Endometrium (tissue), 2 donors: ENCODE measurements at regions not wholly inside any gene's neighbourhood (a gene's known extent, or its start where the extent isn't known, plus 50 kb on each side); places are given as distances from the start of the nearest gene placed in this dataset.
"Not testable (repeated sequence)": the region's sequence is repeated elsewhere in the genome, so short reads cannot be mapped to it uniquely, and the experiment has no call there.

Experiments used
- FAIRE-seq: peaks from 2 replicates; lab custom pipeline; 2012; peaks lifted over from hg19 to GRCh38; lab: Jason Lieb, UNC
- donor health status: control.
- donor health status: control.

- no peak for FAIRE-seq
Observed at GRCh38 chr4:12447451-12447850, 1018.8 kb upstream of the HS3ST1 start.

DNA sequence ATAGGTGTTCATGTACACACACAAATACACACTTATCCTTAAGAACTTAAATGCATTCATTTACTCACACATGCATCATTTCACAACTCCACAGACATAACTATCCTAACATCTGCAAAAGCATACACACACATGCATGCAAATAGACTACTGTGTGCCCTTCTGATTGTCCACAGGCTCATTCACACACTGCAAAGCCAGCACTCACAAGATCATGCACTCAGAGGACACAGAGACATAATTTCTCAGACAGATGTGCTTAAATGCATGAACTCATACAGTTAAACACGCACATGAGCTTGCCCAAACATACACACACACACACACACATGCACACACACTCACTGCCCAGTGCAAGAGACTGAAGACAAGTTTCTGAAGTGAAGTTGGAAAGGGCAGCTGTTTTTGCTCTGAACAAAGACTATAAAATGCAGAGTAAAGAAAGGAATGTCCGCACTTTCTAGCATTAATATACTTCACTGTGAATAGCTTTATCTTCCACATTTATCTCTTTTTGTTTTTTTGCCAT, 1018.0 kb upstream of the HS3ST1 start:
- no peak for FAIRE-seq

DNA sequence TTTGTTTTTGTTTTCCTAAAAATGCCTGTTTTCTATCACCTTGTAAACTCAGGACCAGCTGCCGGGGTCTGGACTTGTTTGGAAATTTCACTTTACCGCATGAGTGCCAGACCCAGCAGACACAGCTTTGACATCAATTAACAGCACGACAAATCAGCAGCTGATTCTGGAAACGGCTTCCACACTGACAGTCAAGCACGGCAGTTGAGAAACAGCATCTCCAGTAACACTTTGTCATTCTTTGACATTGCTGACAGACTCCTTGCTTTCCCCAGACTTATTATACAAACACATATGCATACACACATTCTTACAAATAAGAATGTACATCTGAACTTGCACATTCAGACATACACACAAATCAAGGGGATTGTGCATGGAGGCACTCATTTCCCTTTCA, 1017.6 kb upstream of the HS3ST1 start:
- no peak for FAIRE-seq

- no peak for FAIRE-seq
Observed at GRCh38 chr4:12445711-12446235, 1017.1 kb upstream of the HS3ST1 start.

DNA sequence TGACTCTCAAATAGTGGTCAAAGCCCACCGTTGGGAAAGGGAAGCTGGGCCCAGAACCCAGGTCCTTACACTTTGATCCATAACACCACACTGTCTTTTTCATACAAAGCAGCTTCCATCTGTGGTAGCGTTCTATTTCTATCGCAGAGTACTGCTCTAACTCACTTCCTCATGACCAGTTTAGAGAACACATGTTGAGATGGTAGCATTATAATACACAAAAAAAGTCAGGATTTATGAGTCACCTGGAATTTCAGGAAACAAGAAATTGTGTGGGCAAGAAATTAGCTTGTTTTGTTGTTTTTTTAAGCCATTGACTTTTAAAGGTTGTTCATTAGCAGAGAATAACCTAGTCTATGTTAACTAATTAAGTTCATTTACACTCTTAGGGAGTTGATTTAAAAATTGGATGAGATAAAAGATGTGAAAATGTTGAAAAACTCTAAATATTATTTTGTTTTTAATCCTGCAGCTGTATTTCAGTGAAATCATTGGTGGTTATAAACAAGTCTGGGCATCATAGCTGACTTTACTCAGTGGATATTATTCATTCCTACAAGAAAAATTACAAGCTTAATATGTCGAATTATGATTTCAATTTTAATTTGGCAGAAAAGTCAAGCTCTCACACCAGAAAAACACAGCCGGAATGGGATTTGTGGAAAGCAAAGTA, 1011.1 kb upstream of the HS3ST1 start:
- no peak for FAIRE-seq

DNA sequence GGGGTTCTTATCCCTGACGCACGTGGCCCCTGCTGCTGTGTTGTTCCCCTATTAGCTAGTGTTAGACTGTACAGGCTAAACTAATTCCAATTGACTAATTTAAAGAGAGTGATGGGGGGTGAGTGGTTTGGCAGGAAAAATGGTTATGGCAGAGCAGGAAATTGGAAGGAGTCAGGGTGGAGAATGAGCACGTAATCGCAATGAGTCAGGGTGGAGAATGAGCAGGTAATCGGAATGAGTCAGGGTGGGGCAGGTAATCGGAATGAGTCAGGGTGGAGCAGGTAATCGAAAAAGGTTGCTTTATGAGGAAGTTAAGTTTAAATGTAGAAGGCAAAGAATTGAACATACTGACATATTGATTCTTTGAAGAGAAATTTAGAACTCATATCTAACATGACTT, 1002.6 kb upstream of the HS3ST1 start:
- FAIRE-seq = not testable (repeated sequence)

DNA sequence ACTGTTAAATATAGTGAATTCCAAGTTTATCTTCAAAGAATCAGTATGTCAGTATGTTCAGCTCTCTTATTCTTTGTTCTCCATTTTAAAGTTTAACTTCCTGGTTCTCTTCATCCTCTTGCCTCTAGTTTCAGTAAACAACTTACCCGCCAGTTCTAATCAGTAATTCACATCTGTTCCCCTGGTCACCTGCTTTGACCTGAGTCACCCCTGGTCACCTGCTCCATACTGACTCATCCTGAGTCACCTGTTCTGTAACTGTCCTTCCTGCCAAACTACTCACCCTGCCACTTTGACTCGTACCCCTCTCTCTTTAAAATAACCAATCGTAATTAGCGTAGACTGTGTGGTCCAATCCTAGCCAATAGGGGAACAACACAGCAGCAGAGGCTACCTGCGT, 992.7 kb upstream of the HS3ST1 start:
- FAIRE-seq = no peak

DNA sequence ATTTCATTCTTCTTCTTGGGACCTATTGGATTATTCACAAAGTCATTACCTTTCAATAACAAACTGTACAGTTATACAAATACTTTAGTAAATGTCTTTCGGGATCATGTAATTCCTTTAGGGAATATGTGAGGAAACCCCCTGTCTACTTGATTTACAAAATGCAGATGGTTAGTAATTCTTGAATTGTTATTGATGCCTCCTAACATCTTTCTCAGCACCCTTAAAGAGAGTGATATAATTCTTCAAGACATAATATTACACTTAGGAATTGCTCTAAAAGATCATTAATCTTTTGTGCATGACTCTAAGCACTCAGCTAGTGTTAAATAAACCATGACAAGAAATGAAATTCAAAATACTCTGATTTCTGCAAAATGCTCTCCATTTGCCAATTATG, 988.1 kb upstream of the HS3ST1 start:
- FAIRE-seq = no peak

GRCh38 chr4:12414181-12414812, 985.6 kb upstream of the HS3ST1 start:
- no peak for FAIRE-seq

DNA sequence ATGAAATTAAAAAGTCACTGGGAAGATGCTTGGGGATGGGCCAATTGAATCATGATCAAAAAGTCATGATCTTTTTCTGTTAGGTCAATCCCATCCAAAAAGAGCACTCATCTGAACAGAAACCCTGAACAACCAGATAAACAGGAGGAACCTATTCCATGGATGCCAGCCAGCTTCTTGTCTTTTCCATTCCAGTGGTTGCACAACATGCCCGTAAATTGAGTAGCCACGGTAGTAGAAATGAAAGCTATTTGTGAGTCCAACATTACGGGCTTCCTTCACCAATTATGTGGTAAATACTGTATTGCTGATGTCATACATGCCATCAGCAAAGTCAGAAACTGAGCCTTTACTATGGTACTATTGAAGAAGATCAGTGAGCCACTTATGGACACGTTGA, 982.4 kb upstream of the HS3ST1 start:
- FAIRE-seq = no peak

DNA sequence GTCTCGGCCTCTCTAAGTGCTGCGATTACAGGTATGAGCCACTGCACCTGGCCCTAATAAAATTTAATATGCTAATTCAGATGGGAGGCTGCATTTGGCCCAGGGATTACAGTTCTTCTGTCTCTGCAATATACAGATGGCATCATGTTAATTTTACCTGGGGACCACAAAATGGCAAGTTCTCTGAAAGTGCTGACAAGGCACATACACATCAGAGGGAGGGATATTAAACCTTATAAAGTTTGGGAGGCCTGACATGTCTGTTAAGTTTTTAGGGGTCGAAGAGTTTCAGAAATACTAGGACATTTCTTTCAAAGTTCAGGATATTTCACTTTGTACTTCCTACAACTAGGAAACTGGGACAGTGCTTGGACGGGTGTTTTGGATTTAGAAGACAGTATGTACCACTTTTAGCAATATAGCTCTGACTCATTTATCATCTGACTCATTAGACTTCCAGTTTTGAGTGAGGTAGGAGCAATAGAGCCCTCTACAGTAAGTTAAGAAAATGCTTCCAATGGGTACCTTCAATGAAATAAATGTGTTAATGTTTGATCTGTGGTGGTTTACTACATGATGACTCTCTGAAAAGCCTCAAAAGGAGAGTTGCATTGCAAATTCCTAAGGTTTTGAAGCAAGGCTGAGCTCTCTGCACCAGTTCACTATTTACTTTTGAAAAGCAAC, 981.0 kb upstream of the HS3ST1 start:
- FAIRE-seq = no peak

DNA sequence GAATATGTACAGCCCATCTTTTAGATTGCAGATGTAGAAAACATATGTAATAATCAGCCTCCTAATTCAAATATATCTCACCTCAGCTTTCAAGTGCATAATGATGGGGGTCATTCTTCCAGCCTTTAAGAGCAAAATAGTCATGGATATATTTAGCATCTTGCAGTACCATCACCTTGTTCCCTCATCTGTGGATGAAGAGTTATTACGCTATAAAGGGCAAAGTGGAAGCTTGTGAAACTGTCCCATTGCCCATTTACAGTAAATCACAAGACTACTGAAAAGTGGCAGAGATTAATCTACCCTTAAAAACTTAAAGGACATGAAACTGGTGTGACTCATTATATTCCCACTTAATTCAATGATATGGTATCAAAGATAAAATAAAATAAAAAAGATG, 979.7 kb upstream of the HS3ST1 start:
- FAIRE-seq = no peak

DNA sequence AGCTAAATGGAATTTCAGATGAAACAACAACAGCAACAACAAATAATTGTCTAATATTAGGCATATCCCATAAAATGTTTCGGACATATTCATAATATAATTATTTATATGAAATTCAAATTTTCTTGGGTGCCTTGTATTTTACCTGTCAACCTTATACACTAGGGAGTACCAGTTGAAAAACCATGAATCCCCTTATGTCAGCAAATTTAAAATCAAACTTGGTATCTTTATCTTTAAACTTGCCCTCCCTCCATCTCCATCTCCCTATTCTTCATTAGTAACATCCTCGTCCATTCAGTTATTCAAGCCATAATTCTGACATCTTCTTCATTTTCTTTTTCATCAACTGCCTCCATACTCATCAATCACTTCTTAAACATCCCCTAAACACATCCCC, 974.5 kb upstream of the HS3ST1 start:
- FAIRE-seq = no peak

DNA sequence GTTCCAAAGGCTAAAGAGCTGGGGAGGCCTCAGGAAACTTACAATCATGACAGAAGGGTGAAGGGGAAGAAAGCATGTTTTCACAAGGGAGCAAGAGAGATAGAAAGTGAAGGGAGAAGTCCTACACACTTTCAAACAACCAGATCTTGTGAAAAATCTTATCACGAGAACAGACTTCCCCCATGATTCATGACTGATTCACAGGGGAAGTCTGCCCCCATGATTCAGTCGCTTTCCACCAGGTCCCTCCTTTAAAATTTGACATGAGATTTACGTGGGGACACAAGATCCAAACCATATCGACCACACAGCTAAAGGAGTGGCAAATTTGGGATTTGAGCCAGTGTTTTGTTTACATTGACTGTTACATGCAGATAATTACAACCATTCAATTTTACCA, 971.1 kb upstream of the HS3ST1 start:
- no peak for FAIRE-seq

- no peak for FAIRE-seq
Observed at GRCh38 chr4:12393631-12394262, 965.1 kb upstream of the HS3ST1 start.

- no peak for FAIRE-seq
Observed at GRCh38 chr4:12389604-12390003, 960.9 kb upstream of the HS3ST1 start.

- no peak for FAIRE-seq
Observed at GRCh38 chr4:12382567-12382966, 953.9 kb upstream of the HS3ST1 start.

DNA sequence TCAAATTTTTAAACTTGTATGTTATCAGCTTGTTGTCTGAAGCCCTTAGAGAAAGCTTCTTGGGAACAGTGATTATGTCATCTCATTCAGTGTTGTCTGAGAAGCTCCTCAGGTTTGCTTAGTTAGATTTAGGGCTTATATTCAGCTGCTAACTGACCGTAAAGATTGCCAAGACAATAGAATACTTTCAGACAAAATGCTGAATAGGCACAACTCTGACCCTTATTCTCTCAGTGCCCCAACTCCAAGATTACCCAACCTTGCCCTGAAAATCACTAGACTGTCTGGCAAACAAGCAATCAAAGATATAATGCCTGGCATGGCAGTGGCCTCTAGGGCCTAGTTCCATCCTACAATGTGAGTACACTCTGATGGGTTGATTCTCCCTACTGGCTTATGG, 950.5 kb upstream of the HS3ST1 start:
- FAIRE-seq = no peak

- FAIRE-seq = no peak
Observed at GRCh38 chr4:12375805-12376204, 947.1 kb upstream of the HS3ST1 start.

- not testable (repeated sequence) for FAIRE-seq
Observed at GRCh38 chr4:12365869-12366268, 937.2 kb upstream of the HS3ST1 start.

DNA sequence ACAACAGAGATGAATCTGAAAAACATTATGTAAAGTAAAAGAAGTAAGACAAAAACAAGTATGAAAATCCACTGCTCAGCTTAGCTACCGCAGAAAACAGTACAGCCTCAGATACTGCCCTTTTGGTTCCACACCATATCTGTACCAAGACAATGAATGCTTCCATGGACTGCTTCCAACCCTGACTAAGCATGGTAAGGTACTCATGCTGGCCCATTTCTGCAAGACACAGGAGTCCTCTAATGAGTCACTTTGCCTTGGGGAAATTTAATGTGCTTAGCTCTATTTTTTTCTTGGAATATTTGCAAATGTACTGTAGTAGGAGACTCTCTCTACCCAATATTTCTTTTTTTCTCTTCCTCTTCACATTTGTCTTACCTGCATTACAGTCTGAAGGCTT, 931.7 kb upstream of the HS3ST1 start:
- no peak for FAIRE-seq

DNA sequence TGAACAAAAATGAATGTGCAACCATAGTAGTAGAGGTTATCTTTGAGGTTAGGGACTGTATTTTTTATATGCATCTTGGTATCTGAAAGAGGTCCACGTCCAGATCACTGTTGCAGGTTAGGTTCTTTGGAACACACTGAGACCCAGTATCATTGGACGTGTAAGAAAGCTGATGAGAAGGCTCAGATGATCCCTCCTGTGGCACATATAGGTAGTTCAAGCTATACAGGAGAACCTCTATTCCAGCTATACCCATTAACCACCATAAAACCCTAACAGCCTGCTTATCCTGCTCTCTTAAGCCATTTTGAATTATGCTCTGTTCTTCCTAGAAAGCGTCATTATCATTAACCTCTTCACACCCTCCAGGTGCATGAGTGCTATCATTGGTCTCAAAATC, 930.7 kb upstream of the HS3ST1 start:
- no peak for FAIRE-seq

DNA sequence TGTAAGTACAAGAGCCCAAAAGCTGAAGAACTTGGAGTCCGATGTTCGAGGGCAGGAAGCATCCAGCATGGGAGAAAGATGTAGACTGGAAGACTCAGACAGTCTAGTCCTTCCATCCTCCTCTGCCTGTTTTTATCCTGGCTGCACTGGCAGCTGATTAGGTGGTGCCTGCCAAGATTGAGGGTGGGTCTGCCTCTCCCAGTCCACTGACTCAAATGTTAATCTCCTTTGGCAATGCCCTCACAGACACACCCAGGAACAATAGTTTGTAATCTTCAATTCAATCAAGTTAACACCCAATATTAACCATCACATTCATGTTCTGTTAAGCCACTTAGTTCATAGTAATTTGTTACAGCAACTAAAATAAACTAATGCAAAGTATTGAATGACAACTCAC, 904.4 kb upstream of the HS3ST1 start:
- not testable (repeated sequence) for FAIRE-seq
